ENCODE measurements at regions not wholly inside any gene's neighbourhood (a gene's known extent, or its start where the extent isn't known, plus 50 kb on each side); places are given as distances from the start of the nearest gene placed in this dataset.

DNA sequence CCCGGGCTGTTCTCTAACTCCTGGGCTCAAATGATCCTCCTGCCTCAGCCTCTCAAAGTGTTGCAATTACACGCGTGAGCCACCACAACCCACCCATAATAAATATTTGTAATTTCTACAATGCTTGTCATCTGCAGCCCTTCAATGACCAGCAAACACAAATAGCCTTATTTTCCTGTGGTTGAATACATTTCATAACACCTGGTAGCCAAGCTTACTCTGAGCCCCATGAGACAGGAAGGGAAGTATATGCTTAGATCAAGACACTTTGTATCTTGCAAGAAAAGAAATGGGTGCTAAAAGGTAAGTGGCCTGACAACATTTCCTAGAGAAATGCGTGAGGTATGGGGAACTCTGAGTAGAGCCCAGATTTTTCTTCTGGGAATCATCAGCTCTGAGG is 56.9 kb upstream of the PDGFRA start:
- TF ChIP-seq, protein P1, sequence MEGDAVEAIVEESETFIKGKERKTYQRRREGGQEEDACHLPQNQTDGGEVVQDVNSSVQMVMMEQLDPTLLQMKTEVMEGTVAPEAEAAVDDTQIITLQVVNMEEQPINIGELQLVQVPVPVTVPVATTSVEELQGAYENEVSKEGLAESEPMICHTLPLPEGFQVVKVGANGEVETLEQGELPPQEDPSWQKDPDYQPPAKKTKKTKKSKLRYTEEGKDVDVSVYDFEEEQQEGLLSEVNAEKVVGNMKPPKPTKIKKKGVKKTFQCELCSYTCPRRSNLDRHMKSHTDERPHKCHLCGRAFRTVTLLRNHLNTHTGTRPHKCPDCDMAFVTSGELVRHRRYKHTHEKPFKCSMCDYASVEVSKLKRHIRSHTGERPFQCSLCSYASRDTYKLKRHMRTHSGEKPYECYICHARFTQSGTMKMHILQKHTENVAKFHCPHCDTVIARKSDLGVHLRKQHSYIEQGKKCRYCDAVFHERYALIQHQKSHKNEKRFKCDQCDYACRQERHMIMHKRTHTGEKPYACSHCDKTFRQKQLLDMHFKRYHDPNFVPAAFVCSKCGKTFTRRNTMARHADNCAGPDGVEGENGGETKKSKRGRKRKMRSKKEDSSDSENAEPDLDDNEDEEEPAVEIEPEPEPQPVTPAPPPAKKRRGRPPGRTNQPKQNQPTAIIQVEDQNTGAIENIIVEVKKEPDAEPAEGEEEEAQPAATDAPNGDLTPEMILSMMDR (IDR thresholded peaks at IDR 0.05; ENCODE audit: low read depth, low read length, poor library complexity, severe bottlenecking) = no peak
- no peak for TF ChIP-seq EZH2phosphoT487 (IDR thresholded peaks at IDR 0.05; ENCODE audit: borderline replicate concordance, low read length)

Data from DOHH2 (cell line).